GM18519 (cell line): ENCODE measurements at regions not wholly inside any gene's neighbourhood (a gene's known extent, or its start where the extent isn't known, plus 50 kb on each side); places are given as distances from the start of the nearest gene placed in this dataset.
"Not testable (repeated sequence)": the region's sequence is repeated elsewhere in the genome, so short reads cannot be mapped to it uniquely, and the experiment has no call there.

Experiments used
- ATAC-seq: cut with Tn5 transposase; IDR thresholded peaks from one replicate; pipeline ENCODE4 v1.9.1; 2021; ENCODE audit warnings: mild to moderate bottlenecking, moderate library complexity; ENCODE audit not compliant: unreplicated experiment, low FRiP score

DNA sequence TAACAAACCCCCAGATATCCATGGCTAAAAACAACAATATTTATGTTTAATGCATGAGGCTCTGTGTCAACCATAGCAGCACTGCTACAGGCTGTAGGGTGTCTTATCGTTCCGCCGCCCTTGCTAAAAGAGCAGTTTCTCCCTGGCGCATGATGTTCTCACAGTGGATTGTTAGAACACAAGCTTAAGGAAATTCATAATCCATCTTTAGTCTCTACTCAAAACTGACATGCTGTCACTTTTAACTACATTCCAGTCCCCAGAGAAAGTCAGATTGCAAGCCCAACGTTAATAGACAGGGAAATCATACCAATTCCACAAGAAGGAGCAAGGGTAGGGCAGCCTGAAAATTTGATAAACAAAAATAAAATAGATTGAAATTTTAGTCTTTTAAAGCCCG lies 1960.8 kb downstream of the PCDH7 start:
- no peak for ATAC-seq

DNA sequence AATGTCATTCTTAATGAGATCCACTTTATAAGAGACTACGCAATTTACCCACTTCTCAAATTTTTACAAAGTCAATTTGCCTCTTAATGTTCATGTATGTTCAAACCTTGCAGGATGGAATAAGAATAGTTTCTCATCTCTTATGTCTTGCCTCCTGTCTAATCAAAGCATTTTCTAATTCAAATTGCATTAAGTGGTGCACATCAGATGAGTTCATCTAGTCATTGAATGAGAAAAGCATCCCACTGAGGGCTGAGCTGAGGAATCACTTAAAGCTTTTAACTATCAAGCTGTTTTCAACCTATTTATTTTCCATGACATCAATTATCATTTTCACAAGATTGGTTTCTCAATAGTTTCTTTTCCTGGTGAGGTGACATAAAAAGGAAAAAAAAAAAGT lies 1964.0 kb downstream of the PCDH7 start:
- ATAC-seq: no peak

DNA sequence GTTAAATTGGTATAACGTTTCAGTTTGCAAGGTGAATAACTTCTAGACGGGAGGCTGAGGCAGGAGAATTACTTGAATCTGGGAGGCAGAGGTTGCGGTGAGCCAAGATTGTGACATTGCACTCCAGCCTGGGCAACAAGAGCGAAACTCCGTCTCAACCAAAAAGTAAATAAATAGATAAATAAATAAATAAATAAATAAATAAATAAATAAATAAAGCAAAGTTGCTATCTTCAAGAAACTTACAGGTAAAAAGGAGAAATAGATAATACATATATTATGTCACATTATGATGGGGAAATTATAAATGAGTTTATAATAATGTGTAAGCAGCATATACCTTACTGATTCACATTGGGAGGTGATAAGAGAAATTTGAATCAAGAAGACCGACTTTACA lies 1966.0 kb downstream of the PCDH7 start:
- no peak for ATAC-seq

DNA sequence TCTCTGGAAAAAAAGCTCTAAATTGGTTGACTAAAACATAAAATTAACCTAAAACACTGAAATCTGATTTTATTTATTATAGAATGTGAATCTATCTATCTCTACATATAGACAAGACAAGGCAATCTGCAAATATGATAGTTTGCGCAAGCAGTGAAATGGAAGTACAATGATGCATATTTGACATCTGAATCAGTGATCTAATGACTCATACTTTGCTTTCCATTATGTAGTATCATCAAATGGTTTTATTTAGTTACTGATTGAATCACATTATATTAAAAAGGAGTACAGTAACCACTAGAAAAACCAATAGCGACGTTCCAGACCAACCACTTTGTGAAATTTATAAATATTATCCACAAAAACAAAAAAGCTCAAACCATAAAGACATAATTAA lies 1969.3 kb downstream of the PCDH7 start:
- no peak for ATAC-seq

DNA sequence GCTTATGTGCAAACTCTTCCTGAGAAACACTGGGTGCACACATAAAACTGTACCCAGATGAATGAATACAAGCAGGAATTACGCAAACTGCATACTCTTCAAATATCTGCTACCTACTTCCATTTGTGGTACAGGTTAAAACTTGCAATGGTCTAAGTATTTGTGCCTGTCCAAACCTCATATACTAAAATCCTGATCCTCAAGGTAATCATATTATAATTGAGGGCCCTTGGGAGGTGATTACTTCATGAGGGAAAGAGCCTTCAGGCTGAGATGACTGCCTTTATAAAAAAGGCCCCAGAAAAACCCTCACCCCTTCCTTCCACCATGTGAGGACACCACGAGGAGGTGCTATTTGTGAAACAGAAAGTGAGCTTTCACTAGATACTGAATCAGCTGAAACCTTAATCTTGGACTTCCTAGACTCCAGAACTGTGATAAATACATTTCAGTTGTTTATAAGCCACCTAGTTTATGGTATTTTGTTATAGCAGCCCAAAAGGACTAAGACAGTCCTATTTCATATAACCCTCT lies 1977.2 kb downstream of the PCDH7 start:
- ATAC-seq: no peak

DNA sequence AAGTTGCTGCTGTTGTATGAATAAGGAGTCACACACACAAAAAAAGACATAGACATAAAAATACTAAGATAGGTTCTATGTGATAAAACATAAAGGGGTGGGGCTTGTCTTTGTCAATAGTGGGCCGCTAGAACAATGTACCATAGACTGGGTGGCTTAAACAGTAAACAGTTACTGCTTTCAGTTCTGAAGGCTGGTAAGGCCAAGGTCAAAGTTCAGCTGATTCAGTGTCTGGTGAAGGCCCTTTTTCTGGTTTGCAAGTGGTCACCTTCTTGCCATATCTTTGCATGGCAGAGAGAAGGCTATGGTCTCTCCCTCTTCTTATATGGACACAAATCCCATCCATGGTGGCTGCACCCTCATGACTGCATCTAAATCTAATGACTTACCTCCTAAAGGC lies 1980.7 kb downstream of the PCDH7 start:
- no peak for ATAC-seq

DNA sequence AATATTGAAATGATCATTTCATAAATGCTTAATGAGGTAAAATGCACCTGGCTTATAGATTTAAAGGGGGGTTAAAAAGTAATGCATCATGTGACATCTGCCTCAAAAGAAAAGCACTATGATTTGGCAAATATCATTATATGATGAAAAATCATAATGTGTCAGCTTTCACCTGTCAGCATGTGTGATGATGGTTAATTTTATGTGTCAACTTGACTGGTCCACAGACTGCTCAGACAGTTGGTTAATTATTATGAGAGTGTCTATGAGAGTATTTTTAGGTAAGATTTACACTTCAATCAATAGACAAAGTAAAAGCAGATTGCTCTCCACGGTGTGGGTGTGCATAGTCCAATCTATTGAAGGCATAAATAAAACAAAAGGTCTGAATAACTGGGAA lies 1986.7 kb downstream of the PCDH7 start:
- ATAC-seq: no peak

DNA sequence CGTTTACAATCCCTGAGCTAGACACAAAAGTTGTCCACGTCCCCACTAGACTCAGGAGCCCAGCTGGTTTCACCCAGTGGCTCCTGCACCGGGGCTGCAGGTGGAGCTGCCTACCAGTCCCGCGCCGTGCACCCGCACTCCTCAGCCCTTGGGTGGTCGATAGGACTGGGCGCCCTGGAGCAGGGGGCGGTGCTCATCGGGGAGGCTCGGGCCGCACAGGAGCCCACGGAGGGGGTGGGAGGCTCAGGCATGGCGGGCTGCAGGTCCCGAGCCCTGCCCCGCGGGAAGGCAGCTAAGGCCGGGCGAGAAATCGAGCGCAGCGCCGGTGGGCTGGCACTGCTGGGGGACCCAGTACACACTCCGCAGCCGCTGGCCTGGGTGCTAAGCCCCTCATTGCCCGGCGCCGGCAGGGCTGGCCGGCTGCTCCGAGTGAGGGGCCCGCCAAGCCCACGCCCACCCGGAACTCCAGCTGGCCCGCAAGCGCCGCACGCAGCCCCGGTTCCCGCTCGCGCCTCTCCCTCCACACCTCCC lies 1996.0 kb downstream of the PCDH7 start:
- not testable (repeated sequence) for ATAC-seq

DNA sequence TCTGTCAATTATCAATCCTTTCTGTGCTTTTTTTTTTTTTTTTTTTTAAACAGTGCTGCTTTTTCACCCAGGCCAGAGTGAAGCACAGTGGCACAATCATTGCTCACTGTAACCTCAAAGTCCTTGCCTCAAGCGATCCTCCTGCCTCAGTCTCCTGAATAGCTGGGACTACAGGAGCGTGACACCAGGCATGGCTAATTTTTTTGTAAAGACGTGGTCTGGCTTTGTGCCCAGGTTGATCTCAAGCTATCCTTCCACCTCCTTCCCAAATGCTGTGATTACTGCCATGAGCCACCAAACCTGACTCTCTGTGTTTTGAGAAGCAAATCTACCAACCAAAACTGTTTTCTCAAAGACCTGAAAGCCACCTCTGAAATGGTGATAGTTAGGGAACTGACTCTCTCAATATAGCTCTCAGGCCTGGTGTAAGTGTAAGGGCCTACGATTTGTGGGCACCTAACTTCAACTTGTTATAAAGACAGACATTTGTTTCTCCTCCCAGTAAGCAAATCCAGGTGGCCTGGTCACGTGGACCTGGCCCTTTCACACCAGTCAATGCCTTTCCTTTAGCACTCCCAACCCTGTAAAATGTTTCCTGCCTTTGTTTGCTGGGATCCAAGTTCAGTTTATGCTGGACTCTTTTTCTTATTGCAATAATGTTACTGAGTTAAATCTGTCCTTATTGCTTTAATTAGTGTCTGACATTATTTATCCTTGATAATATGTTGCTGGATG lies 2015.9 kb downstream of the PCDH7 start:
- ATAC-seq: no peak

DNA sequence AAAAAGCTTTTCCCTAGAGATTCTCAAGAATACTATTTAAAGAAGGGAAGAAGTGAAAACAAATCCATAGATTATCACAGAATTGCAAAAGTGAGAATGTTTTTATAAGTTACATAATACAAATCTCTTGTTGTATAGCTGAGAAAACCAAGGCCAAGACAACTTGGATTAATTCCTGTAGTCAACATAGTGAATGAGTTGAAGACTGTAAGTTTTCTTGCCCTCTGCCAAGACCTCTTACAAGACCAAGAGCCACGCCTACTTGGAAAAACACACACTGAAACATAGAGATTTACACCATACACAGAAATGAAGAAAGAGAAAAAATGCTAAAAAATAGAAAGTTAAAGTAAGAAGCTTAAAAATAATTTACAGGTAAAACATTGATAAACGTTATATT lies 2024.0 kb downstream of the PCDH7 start:
- ATAC-seq: no peak

DNA sequence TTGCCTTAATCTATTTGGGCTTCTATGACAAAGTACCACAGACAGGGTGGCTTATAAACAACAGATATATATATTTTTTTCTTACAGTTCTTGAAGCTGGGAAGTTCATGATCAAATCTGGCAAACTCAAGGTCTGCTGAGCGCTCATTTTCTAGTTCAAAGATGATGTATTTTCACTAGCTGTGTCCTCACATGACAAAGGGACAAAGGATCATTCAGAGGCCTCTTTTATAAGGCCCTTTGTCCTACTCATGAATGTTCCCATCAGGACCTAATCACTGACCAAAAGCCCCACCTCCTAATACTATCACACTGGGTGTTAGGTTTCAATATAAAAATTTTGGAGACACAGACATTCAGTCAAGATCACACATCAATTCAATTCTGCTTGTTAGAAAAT lies 2025.2 kb downstream of the PCDH7 start:
- no peak for ATAC-seq

DNA sequence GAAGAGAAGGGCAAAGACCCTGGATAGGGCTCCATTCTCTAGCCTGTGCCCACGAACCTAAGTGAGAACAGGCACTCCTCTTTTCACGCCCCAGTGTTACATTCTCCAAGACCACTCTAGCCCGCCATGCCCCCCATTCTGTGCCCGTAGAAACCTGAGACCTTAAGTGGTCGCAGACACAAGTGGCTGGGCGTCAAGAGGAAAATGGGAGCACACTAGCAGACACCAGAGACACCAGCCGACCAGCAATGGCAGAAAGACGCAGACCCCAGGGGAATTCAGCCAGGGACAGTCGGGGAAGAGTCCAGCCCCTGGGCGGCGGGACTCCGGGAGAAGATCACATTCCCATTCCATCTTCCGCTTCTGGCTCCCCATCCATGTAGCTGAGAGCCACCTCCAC lies 2027.9 kb downstream of the PCDH7 start:
- ATAC-seq: no peak

DNA sequence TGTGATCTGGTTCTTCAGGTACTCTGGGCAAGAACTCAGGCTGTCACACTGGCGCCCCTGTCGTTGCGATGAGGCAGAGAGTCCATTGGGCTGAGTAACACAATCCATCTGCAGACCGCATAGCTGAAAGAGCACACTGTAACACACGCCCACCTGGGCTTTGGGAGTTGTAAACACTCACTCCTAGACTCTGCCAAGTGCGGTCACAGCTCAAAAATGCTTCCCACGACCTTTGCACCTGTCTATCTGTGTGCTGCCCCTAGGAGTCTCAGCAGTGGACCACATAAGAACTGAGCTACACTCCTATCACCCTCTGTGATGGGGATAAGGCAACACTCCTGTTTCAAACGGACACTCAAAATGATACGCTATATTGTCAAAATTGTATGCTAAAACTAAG lies 2028.3 kb downstream of the PCDH7 start:
- ATAC-seq: no peak

DNA sequence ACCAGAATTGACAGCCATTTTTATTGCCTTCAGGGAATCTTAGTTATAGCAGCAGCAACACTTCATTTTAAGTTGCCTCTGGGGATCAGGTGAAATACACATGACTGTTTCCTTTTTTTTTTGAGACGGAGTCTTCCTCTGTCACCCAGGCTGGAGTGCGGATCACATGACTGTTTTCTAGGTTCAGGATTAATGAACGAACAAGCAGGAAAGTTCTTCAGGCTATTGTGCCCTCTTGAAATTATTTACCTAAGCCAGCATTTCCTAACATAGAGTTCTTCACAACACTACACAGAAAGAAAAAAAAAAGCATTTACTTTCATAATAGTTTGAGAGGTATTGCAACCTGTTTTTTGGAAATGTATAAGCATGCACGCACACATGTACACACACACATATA lies 2032.8 kb downstream of the PCDH7 start:
- no peak for ATAC-seq

DNA sequence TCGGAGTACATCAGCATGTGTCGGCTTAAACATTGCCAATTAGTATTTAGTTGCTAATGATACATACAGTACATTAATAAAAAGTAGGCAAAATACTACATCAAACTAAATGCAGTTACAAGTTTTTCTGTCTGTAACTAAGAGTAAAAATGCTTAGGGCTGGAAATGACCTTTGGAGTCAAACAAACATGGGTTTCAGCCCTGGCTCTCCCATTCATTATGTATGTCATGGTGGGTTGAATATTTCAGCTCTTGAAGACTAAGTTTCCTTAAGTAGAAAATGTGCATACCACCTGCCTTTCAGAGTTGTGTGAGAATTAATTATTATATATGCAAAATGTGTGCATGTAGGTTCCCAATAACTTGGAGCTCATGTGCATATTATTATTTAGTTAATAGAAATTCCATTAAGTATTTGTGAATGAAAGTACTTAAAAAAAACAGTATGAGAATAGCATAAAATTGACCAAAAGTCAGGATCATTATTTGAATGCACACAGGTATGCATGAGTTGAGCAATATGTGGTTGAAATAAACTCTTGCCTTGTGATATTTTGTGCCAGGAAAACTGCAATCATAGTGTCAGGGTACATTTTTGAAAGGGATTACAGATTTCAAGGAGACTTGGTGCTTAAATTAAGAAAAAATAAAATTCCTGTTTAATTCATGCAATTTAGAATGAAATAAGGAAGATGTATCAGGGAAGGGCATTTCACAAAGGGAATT lies 2048.7 kb downstream of the PCDH7 start:
- no peak for ATAC-seq

DNA sequence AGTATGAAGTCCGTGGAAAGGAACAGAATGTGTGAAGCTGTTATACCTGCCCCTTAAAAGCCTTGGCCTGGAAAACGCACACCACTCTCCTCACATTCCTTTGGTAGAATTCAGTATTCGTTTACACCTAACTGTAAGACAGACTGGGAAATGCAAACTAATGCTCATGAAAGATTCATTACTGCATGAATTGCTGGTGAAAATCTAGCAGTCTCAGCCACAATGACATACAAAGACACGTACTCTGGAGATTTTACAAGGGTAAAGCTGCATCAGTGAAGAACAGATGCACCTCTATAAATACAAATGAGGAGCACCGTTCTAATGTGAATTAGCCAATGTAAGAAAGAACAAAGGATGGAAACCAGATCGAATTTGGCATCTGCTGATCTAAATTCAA lies 2051.3 kb downstream of the PCDH7 start:
- ATAC-seq: no peak

DNA sequence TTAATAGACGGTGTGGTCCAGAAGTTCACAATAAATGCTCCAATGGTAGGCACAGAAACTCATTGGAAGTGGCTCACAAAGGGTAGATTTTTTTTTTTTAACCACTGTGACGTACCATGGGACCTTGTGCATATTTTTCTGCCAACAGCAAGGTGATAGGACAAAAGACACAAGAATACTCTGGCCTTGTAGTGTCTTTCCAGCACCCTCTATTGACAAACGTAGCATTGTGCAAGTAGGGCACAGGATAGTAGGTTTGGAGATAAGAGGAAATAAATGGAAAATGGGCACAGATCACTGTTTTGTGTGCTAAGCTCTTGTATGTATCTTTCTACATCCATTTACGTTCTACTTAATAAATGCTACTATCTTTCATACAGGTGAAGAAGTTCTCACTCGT lies 2054.9 kb downstream of the PCDH7 start:
- ATAC-seq: no peak

DNA sequence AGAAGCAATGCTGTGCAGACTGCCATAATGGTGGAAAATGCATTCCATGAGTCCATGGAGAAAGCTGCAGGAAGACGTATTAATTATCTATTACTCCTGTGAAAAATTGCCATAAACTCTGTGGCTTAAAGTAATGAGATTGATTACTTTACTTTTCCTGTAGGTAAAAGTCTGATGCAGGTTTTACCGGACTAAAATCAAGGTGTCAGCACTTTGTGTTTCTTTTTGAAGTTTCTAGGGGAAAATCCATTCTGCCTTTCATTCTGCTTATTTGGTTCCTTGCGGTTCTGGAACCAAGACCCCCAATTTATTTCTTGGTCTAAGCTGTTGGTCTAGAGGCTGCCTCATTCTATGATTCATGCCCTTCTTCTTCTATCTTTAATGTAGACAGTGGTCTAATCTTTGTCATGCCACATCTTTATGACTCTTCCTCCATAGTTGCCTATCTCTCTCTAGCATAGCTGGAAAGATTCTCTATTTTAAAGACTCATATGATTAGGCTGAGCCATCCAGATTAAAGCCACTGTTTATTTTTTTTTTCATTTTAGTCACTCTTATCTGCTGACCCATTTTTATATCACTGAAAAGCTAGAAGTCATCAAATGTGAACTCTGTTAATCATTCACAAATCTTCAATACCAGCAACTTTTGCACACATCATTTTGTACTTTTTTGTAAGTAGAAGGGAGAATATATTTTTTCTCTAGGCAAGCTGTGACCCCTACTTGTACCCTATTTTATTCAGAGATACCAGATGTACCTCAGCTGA lies 2056.4 kb downstream of the PCDH7 start:
- ATAC-seq: no peak

DNA sequence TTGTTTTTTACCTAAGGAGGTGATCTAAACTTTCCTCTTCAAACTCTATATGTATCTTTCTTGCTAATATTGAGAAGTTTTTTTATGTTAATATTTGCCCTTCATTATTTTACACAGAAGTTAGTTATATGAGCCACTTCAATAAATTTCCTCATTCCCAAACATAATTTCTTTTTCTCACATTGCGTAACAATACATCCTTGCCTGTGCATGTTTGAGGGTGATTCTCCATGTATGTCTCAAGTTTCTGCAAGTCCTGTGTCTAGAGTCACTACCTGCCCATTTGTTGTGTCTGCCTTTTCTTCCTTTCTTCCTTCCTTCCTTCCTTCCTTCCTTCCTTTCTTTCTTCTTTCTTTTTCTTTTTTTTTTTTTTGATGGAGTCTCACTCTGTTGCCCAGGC lies 2057.9 kb downstream of the PCDH7 start:
- no peak for ATAC-seq

DNA sequence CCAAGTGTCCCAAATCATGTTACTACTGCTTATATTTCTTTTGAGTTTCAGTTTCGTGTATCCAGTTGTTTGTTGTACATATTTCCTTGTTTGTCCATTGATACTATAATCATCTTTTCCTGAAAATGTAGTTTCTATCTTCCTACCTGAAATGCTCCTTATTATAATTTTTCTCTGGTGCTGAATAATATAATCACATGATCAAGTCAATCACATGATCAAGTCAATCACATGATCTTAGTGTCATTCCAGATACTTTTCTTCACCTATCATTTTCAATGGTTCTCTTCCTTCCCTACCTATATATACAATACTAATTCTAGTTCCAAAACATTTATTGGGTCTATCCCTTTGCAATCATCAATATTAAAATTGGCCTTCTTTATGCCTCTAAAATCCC lies 2058.8 kb downstream of the PCDH7 start:
- ATAC-seq: no peak

DNA sequence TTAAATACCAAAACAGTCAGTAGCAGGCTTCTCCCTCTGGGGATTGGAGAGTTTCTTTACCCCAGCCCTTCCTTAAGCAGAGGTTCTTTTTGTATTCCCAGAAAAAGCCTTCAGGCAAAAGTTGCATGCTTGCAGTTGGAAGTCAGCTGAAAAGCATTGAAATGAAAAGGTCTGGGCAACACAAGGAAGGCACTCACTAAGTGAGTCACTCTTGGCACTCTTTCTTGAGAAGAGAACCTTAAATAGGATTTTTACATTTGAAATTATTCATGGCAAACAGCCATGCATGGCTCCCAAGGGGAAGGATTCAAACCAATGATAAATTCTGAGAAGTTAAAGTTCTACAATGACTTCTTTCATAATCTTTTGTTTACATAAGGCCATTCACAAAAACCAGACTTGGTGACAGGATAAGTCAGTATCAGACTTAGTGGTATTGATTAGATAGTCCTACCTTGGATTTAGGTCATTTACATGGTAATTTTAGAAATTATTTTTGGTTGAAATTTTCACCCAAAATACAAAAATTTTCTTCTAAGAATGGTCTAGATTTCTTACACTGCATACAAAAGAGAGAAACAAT lies 2068.9 kb downstream of the PCDH7 start:
- no peak for ATAC-seq
